ENCODE measurements at regions not wholly inside any gene's neighbourhood (a gene's known extent, or its start where the extent isn't known, plus 50 kb on each side); places are given as distances from the start of the nearest gene placed in this dataset.

DNA sequence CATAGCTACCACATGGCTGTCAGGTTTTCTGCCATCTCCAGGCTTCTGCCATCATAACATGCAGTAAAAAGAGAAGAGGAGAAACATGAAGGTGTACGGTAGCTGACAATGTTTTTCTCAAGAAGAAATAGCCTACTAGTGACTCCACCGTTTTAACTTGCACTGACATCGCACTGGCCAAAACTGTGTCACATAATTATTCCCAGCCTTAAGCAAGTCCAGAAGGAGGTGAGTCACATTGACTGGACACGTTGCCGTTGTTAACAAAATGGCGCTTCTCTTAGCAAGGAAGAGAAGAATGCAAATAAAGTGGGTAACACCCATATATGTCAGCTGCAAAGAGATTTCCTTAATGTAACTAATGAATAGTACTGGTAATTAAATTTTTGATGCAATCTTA, 810.4 kb upstream of the SLC10A2 start:
- TF ChIP-seq POLR2A (IDR thresholded peaks at IDR 0.05), result no peak
- TF ChIP-seq, protein P1, sequence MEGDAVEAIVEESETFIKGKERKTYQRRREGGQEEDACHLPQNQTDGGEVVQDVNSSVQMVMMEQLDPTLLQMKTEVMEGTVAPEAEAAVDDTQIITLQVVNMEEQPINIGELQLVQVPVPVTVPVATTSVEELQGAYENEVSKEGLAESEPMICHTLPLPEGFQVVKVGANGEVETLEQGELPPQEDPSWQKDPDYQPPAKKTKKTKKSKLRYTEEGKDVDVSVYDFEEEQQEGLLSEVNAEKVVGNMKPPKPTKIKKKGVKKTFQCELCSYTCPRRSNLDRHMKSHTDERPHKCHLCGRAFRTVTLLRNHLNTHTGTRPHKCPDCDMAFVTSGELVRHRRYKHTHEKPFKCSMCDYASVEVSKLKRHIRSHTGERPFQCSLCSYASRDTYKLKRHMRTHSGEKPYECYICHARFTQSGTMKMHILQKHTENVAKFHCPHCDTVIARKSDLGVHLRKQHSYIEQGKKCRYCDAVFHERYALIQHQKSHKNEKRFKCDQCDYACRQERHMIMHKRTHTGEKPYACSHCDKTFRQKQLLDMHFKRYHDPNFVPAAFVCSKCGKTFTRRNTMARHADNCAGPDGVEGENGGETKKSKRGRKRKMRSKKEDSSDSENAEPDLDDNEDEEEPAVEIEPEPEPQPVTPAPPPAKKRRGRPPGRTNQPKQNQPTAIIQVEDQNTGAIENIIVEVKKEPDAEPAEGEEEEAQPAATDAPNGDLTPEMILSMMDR (IDR thresholded peaks at IDR 0.05), result no peak
